ENCODE measurements at regions not wholly inside any gene's neighbourhood (a gene's known extent, or its start where the extent isn't known, plus 50 kb on each side); places are given as distances from the start of the nearest gene placed in this dataset.

- Histone ChIP-seq H3K36me3 (ENCODE audit: insufficient read depth, low read length) (no peaks in the 10 kb centered on the region), H3K27ac (ENCODE audit: low read length) (no peak overlapping the region), H3K9me3 (ENCODE audit: low read length) (no peaks in the 10 kb centered on the region), H3K27me3 (ENCODE audit: insufficient read depth, low read depth, low read length) (no peaks in the 10 kb centered on the region), H3K4me3 (ENCODE audit: low read length) (no peak overlapping the region), H3K4me2 (ENCODE audit: low read length) (no peak overlapping the region), H3K79me2 (replicated peaks; ENCODE audit: insufficient read depth, low read length) (no peaks in the 10 kb centered on the region), H4K20me1 (ENCODE audit: insufficient read depth) (no peaks in the 10 kb centered on the region), H3K9me2 (ENCODE audit: insufficient read depth, low read length) (no peaks in the 10 kb centered on the region), H2AFZ (ENCODE audit: low read depth, low read length) (no peak overlapping the region), H3F3A (ENCODE audit: insufficient read depth, low read length, poor library complexity, severe bottlenecking) (no peaks in the 10 kb centered on the region), H3K9ac (ENCODE audit: low read length) (no peak overlapping the region)
- TF ChIP-seq MXI1 (conservative IDR thresholded peaks at IDR 0.05; ENCODE audit: poor library complexity, severe bottlenecking) = no peak
- TF ChIP-seq EP300 (conservative IDR thresholded peaks at IDR 0.05; ENCODE audit: poor library complexity, severe bottlenecking) = no peak
Measured at GRCh38 chr12:94730847-94731246, 80.5 kb upstream of the TMCC3 start.

GRCh38 chr12:94726236-94726835 is 76.0 kb upstream of the TMCC3 start:
- H3K27ac ChIP-seq (ENCODE audit: low read length) = no peak overlapping the region
- TF ChIP-seq CTCF (IDR thresholded peaks at IDR 0.05; ENCODE audit: poor library complexity, severe bottlenecking) (no peak), MXI1 (conservative IDR thresholded peaks at IDR 0.05; ENCODE audit: poor library complexity, severe bottlenecking) (no peak), TAF1 (IDR thresholded peaks at IDR 0.05; ENCODE audit: low read depth) (no peak), REST (IDR thresholded peaks at IDR 0.05; ENCODE audit: borderline replicate concordance) (no peak), RAD21 (conservative IDR thresholded peaks at IDR 0.05) (no peak), SMC3 (conservative IDR thresholded peaks at IDR 0.05; ENCODE audit: poor library complexity) (no peak), EZH2 (IDR thresholded peaks at IDR 0.05; ENCODE audit: borderline replicate concordance, insufficient read depth, low read length, poor library complexity, severe bottlenecking) (no peak), EP300 (conservative IDR thresholded peaks at IDR 0.05; ENCODE audit: poor library complexity, severe bottlenecking) (no peak), POLR2AphosphoS5 (IDR thresholded peaks at IDR 0.05) (no peak)
- H3K4me3 ChIP-seq (ENCODE audit: low read length) = no peak overlapping the region
- H3K4me2 ChIP-seq (ENCODE audit: low read length) = no peak overlapping the region
- no peaks in the 10 kb centered on the region for H3K9me3 ChIP-seq (ENCODE audit: low read length)
- H3K27me3 ChIP-seq (ENCODE audit: insufficient read depth, low read depth, low read length) = no peaks in the 10 kb centered on the region
- no peak overlapping the region for H2AFZ ChIP-seq (ENCODE audit: low read depth, low read length)
- no peak overlapping the region for H3K9ac ChIP-seq (ENCODE audit: low read length)
- no peaks in the 10 kb centered on the region for H3K36me3 ChIP-seq (ENCODE audit: insufficient read depth, low read length)
- H3K79me2 ChIP-seq (replicated peaks; ENCODE audit: insufficient read depth, low read length) = no peaks in the 10 kb centered on the region
- no peaks in the 10 kb centered on the region for H4K20me1 ChIP-seq (ENCODE audit: insufficient read depth)
- H3K9me2 ChIP-seq (ENCODE audit: insufficient read depth, low read length) = no peaks in the 10 kb centered on the region
- H3F3A ChIP-seq (ENCODE audit: insufficient read depth, low read length, poor library complexity, severe bottlenecking) = no peaks in the 10 kb centered on the region
